H9 (cell line): ENCODE measurements at regions not wholly inside any gene's neighbourhood (a gene's known extent, or its start where the extent isn't known, plus 50 kb on each side); places are given as distances from the start of the nearest gene placed in this dataset.

Source experiments
- DNase-seq: peaks from one replicate; pipeline ENCODE4 v3.0.0-alpha.2; 2017
- H2AFZ ChIP-seq: one replicate; pipeline ENCODE4 v1.6.1; 2013; ENCODE audit warnings: mild to moderate bottlenecking, low read length, control low read depth, moderate library complexity
- H2AK5ac ChIP-seq: 2 replicates; pipeline ENCODE4 v1.6.1; 2013; ENCODE audit warnings: low read length, control low read depth, mixed read lengths; ENCODE audit not compliant: insufficient read length
- H2BK120ac ChIP-seq: one replicate; pipeline ENCODE4 v1.6.1; 2013; ENCODE audit warnings: low read depth, mild to moderate bottlenecking, low read length, control low read depth, inconsistent platforms; ENCODE audit not compliant: poor library complexity, severe bottlenecking
- H2BK12ac ChIP-seq: 2 replicates; pipeline ENCODE4 v1.6.1; 2013; ENCODE audit warnings: low read length, control low read depth, mixed read lengths, low read depth; ENCODE audit not compliant: insufficient read length
- H2BK15ac ChIP-seq: 2 replicates; pipeline ENCODE4 v1.6.1; 2013; ENCODE audit warnings: low read depth, low read length, control low read depth
- H2BK20ac ChIP-seq: one replicate; pipeline ENCODE4 v1.6.1; 2013; ENCODE audit warnings: low read depth, mild to moderate bottlenecking, low read length, control low read depth, inconsistent platforms; ENCODE audit not compliant: poor library complexity, severe bottlenecking
- H2BK5ac ChIP-seq: 2 replicates; pipeline ENCODE4 v1.6.1; 2013; ENCODE audit warnings: low read length, control low read depth, mixed read lengths; ENCODE audit not compliant: insufficient read length
- H3K14ac ChIP-seq: 2 replicates; pipeline ENCODE4 v1.6.1; 2013; ENCODE audit warnings: low read length, control low read depth; ENCODE audit not compliant: insufficient read depth
- H3K18ac ChIP-seq: 2 replicates; pipeline ENCODE4 v1.6.1; 2013; ENCODE audit warnings: low read depth, mild to moderate bottlenecking, mixed read lengths, low read length, control low read depth; ENCODE audit not compliant: insufficient read length
- H3K23ac ChIP-seq: 2 replicates; pipeline ENCODE4 v1.6.1; 2013; ENCODE audit warnings: low read length, control low read depth, mixed read lengths, low read depth; ENCODE audit not compliant: insufficient read length
- H3K23me2 ChIP-seq: 2 replicates; pipeline ENCODE4 v1.6.1; 2013; ENCODE audit warnings: low read depth, mild to moderate bottlenecking, mixed read lengths, low read length, control low read depth; ENCODE audit not compliant: insufficient read length, poor library complexity, severe bottlenecking
- H3K27ac ChIP-seq: 2 replicates; pipeline ENCODE4 v1.5.1; 2013; ENCODE audit warnings: low read length, control low read depth, mixed read lengths, low read depth; ENCODE audit not compliant: insufficient read length
- H3K27me3 ChIP-seq: 2 replicates; pipeline ENCODE4 v1.6.1; 2013; ENCODE audit warnings: low read length, control low read depth, inconsistent platforms; ENCODE audit not compliant: insufficient read depth
- H3K4ac ChIP-seq: 2 replicates; pipeline ENCODE4 v1.6.1; 2013; ENCODE audit warnings: low read depth, mild to moderate bottlenecking, control low read depth, inconsistent platforms, low read length, moderate library complexity
- H3K4me1 ChIP-seq: 2 replicates; pipeline ENCODE4 v1.6.1; 2013; ENCODE audit warnings: low read length, control low read depth, inconsistent platforms; ENCODE audit not compliant: insufficient read depth
- H3K4me2 ChIP-seq: 2 replicates; pipeline ENCODE4 v1.6.1; 2013; ENCODE audit warnings: low read length, control low read depth, mixed read lengths; ENCODE audit not compliant: insufficient read length, insufficient read depth
- H3K56ac ChIP-seq: 2 replicates; pipeline ENCODE4 v1.6.1; 2013; ENCODE audit warnings: low read depth, mild to moderate bottlenecking, mixed read lengths, low read length, control low read depth; ENCODE audit not compliant: insufficient read length
- H3K79me1 ChIP-seq: 2 replicates; pipeline ENCODE4 v1.6.1; 2013; ENCODE audit warnings: low read depth, mild to moderate bottlenecking, moderate library complexity, low read length, control low read depth, inconsistent platforms; ENCODE audit not compliant: insufficient read depth, poor library complexity, severe bottlenecking
- H3K79me2 ChIP-seq: 2 replicates; pipeline ENCODE4 v1.6.1; 2013; ENCODE audit warnings: low read length, control low read depth, inconsistent platforms; ENCODE audit not compliant: insufficient read depth
- H3K9ac ChIP-seq: 2 replicates; pipeline ENCODE4 v1.6.1; 2013; ENCODE audit warnings: low read length, control low read depth, mixed read lengths; ENCODE audit not compliant: insufficient read length; ENCODE audit errors: extremely low read depth
- H3K9me3 ChIP-seq: one replicate; pipeline ENCODE4 v1.6.1; 2013; ENCODE audit warnings: low read depth, low read length, inconsistent platforms; ENCODE audit not compliant: control insufficient read depth
- H3T11ph ChIP-seq: one replicate; pipeline ENCODE4 v1.6.1; 2013; ENCODE audit warnings: mild to moderate bottlenecking, low read length, control low read depth, inconsistent platforms
- H4K20me1 ChIP-seq: one replicate; pipeline ENCODE4 v1.6.1; 2013; ENCODE audit not compliant: control insufficient read depth, insufficient read length, insufficient read depth
- H4K5ac ChIP-seq: 2 replicates; pipeline ENCODE4 v1.6.1; 2013; ENCODE audit warnings: low read depth, mild to moderate bottlenecking, mixed read lengths, low read length, control low read depth; ENCODE audit not compliant: insufficient read length
- H4K8ac ChIP-seq: replicated peaks from 2 replicates; pipeline ENCODE4 v1.6.1; 2013; ENCODE audit warnings: low read length, control low read depth, mixed read lengths, low read depth; ENCODE audit not compliant: insufficient read length
- H4K91ac ChIP-seq: 2 replicates; pipeline ENCODE4 v1.6.1; 2013; ENCODE audit warnings: low read depth, mild to moderate bottlenecking, moderate library complexity, mixed read lengths, low read length, control low read depth; ENCODE audit not compliant: insufficient read length
- H3K27ac Mint-ChIP-seq, 3 experiments: 2 replicates in 2 of 3; 3 replicates in 1 of 3; pipeline ENCODE4 v1.8.0; 2020 to 2021; ENCODE audit warnings: mixed read lengths in 3 of 3, mild to moderate bottlenecking in 1 of 3, moderate library complexity in 1 of 3
- H3K27me3 Mint-ChIP-seq: 2 replicates; pipeline ENCODE4 v1.8.0; 2021; ENCODE audit warnings: low read depth, mild to moderate bottlenecking, moderate library complexity, mixed read lengths
- H3K36me3 Mint-ChIP-seq, 3 experiments: 2 replicates in 2 of 3; 3 replicates in 1 of 3; pipeline ENCODE4 v1.8.0; 2020 to 2021; ENCODE audit warnings: low read depth in 3 of 3, mixed read lengths in 3 of 3; ENCODE audit not compliant: insufficient read depth in 1 of 3
- H3K4me1 Mint-ChIP-seq, 2 experiments: 2 replicates each; pipeline ENCODE4 v1.8.0; 2020; ENCODE audit warnings: mixed read lengths in 2 of 2
- H3K4me3 Mint-ChIP-seq, 2 experiments: 2 replicates in 1 of 2; 3 replicates in 1 of 2; pipeline ENCODE4 v1.8.0; 2020 to 2021; ENCODE audit warnings: mild to moderate bottlenecking in 2 of 2, mixed read lengths in 2 of 2, moderate library complexity in 1 of 2
- H3K9me3 Mint-ChIP-seq, 2 experiments: 2 replicates in 1 of 2; 3 replicates in 1 of 2; pipeline ENCODE4 v1.8.0; 2020; ENCODE audit warnings: mild to moderate bottlenecking in 2 of 2, mixed read lengths in 2 of 2, moderate library complexity in 1 of 2
- CTCF ChIP-seq: fragments of 200-600 bp; sonication (generic); conservative IDR thresholded peaks from 3 replicates; pipeline ENCODE4 v1.8.0; 2021; ENCODE audit warnings: antibody characterized with exemption, mild to moderate bottlenecking
- WGBS: extraction: QIAGEN DNeasy Blood & Tissue Kit; methylation state at CpG from one replicate; pipeline ENCODE4 v1.1.7; 2013; ENCODE audit warnings: missing lambda C conversion rate, low lambda C conversion rate, mixed read lengths; ENCODE audit not compliant: insufficient read length; ENCODE audit errors: extremely low coverage; 5-methylcytosine and 5-hydroxymethylcytosine counted together

- no peak overlapping the region for H2BK12ac ChIP-seq
- no peak overlapping the region for H3K56ac ChIP-seq
- no peaks in the 10 kb centered on the region for H4K20me1 ChIP-seq
- no peak overlapping the region for H3K27ac ChIP-seq
- H4K91ac ChIP-seq = no peak overlapping the region
- H2BK120ac ChIP-seq = no peak overlapping the region
- H2AFZ ChIP-seq = no peak overlapping the region
- H3K9me3 ChIP-seq = no peaks in the 10 kb centered on the region
- no peaks in the 10 kb centered on the region for H3K79me2 ChIP-seq
- WGBS = no CpG with 5 or more reads among the region's 2 CpGs
- Mint-ChIP-seq H3K9me3 (no peaks in the 10 kb centered on the region), H3K4me1 (peaks cover 6% of the 10 kb centered on the region in 2 experiments; a peak in 2 of 4 replicates), H3K27me3 (no peaks in the 10 kb centered on the region), H3K27ac (no peak overlapping the region), H3K36me3 (no peaks in the 10 kb centered on the region), H3K4me3 (no peak overlapping the region)
- H3K4ac ChIP-seq = no peak overlapping the region
- H3K4me1 ChIP-seq = no peaks in the 10 kb centered on the region
- no peak overlapping the region for H3K14ac ChIP-seq
- no peak overlapping the region for H4K8ac ChIP-seq
- no peak for TF ChIP-seq CTCF
- no peaks in the 10 kb centered on the region for H3K79me1 ChIP-seq
- DNase-seq = no peak
- H3K27me3 ChIP-seq = no peaks in the 10 kb centered on the region
- H2AK5ac ChIP-seq = no peak overlapping the region
- no peaks in the 10 kb centered on the region for H3K23me2 ChIP-seq
- H3K23ac ChIP-seq = no peak overlapping the region
- no peak overlapping the region for H3K4me2 ChIP-seq
- no peak overlapping the region for H3K9ac ChIP-seq
- H2BK5ac ChIP-seq = no peak overlapping the region
- H4K5ac ChIP-seq = no peak overlapping the region
- H3K18ac ChIP-seq = no peak overlapping the region
- H3T11ph ChIP-seq = no peak overlapping the region
- no peak overlapping the region for H2BK20ac ChIP-seq
- H2BK15ac ChIP-seq = no peak overlapping the region
These were observed 127.7 kb upstream of the PDGFD start for GRCh38 chr11:104291646-104292045.
